ENCODE measurements at regions not wholly inside any gene's neighbourhood (a gene's known extent, or its start where the extent isn't known, plus 50 kb on each side); places are given as distances from the start of the nearest gene placed in this dataset.

DNA sequence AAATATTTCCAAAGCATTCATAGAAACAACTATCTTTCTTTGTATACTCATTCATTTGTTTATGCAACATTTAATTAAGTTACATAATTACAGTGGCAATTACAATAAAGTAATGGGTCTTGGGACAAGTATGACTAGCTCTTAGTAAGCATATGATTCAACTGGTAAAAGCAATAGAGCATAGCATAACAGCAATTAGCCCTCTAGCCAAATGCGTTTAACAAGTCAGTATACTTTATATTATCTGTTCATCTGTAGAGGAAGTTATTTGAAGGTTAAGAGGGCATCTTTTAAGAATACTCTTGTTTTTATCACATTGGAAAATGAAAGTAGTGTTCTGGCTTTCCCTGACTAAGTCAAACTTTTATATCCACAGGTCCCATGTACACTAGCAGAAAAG, 198.1 kb upstream of the UGT8 start:
- TF ChIP-seq POLR2A (IDR thresholded peaks at IDR 0.05), result no peak
- TF ChIP-seq, protein P1, sequence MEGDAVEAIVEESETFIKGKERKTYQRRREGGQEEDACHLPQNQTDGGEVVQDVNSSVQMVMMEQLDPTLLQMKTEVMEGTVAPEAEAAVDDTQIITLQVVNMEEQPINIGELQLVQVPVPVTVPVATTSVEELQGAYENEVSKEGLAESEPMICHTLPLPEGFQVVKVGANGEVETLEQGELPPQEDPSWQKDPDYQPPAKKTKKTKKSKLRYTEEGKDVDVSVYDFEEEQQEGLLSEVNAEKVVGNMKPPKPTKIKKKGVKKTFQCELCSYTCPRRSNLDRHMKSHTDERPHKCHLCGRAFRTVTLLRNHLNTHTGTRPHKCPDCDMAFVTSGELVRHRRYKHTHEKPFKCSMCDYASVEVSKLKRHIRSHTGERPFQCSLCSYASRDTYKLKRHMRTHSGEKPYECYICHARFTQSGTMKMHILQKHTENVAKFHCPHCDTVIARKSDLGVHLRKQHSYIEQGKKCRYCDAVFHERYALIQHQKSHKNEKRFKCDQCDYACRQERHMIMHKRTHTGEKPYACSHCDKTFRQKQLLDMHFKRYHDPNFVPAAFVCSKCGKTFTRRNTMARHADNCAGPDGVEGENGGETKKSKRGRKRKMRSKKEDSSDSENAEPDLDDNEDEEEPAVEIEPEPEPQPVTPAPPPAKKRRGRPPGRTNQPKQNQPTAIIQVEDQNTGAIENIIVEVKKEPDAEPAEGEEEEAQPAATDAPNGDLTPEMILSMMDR (IDR thresholded peaks at IDR 0.05), result no peak
